Gastroesophageal sphincter (tissue), 3 donors: ENCODE measurements at regions not wholly inside any gene's neighbourhood (a gene's known extent, or its start where the extent isn't known, plus 50 kb on each side); places are given as distances from the start of the nearest gene placed in this dataset.

Experiments used
- CTCF ChIP-seq, 4 experiments: fragments of 200-600 bp in 2 of 4; fragments of 450-650 bp in 2 of 4; sonication (generic) in 1 of 4; IDR thresholded peaks; one replicate each; pipeline ENCODE4 v1.5.1; 2017 to 2019; ENCODE audit warnings: antibody characterized with exemption in 4 of 4, mild to moderate bottlenecking in 2 of 4, moderate library complexity in 2 of 4
- EP300 ChIP-seq: sonication (generic); formaldehyde crosslinking; IDR thresholded peaks from one replicate; pipeline ENCODE4 v1.6.1; 2017; ENCODE audit warnings: antibody characterized with exemption, mild to moderate bottlenecking
- POLR2A ChIP-seq, 2 donors: fragments of 450-650 bp; IDR thresholded peaks; one replicate each; pipeline ENCODE4 v1.6.1; 2017; ENCODE audit warnings: antibody characterized with exemption in 2 of 2, mild to moderate bottlenecking in 2 of 2, moderate library complexity in 1 of 2
- POLR2AphosphoS5 ChIP-seq: sonication (generic); formaldehyde crosslinking; IDR thresholded peaks from one replicate; pipeline ENCODE4 v1.6.1; 2017; ENCODE audit warnings: antibody characterized with exemption

- TF ChIP-seq CTCF (IDR thresholded peaks at IDR 0.05) (no peak), POLR2A (IDR thresholded peaks at IDR 0.05) (no peak), EP300 (no peak), POLR2AphosphoS5 (no peak)
These were observed 212.3 kb upstream of the MCTP2 start for GRCh38 chr15:94019062-94019461.
